BE2C (cell line): ENCODE measurements at regions not wholly inside any gene's neighbourhood (a gene's known extent, or its start where the extent isn't known, plus 50 kb on each side); places are given as distances from the start of the nearest gene placed in this dataset.

Source experiments
- DNase-seq: peaks from one replicate; pipeline ENCODE4 v3.0.0-alpha.2; 2020
- H3K27me3 ChIP-seq: fragments of 250-450 bp; sonication (Bioruptor Pico); 2 replicates; pipeline ENCODE4 v1.5.1; 2020; ENCODE audit warnings: mild to moderate bottlenecking
- H3K36me3 ChIP-seq: fragments of 250-450 bp; sonication (Bioruptor Pico); 2 replicates; pipeline ENCODE4 v1.5.1; 2020; ENCODE audit warnings: mild to moderate bottlenecking
- H3K4me1 ChIP-seq: fragments of 250-450 bp; sonication (Bioruptor Pico); 2 replicates; pipeline ENCODE4 v1.5.1; 2020
- H3K4me3 ChIP-seq: 2 replicates; pipeline ENCODE4 v1.5.1; 2011; ENCODE audit warnings: low read depth, low read length
- H3K9me3 ChIP-seq: fragments of 250-450 bp; sonication (Bioruptor Pico); 2 replicates; pipeline ENCODE4 v1.5.1; 2020
- TF ChIP-seq, protein P1 (sequence below): IDR thresholded peaks from 2 replicates; pipeline ENCODE4 v1.5.1; 2012; ENCODE audit warnings: mild to moderate bottlenecking, low read depth, low read length

GRCh38 chr3:1513662-1514061 is 420.8 kb downstream of the CNTN6 start:
- Histone ChIP-seq H3K4me1 (peaks cover 3% of the 10 kb centered on the region; the same call in 1 of the 2 replicates), H3K27me3 (no peaks in the 10 kb centered on the region), H3K9me3 (no peaks in the 10 kb centered on the region), H3K36me3 (no peaks in the 10 kb centered on the region), H3K4me3 (no peak overlapping the region)
- TF ChIP-seq, protein P1, sequence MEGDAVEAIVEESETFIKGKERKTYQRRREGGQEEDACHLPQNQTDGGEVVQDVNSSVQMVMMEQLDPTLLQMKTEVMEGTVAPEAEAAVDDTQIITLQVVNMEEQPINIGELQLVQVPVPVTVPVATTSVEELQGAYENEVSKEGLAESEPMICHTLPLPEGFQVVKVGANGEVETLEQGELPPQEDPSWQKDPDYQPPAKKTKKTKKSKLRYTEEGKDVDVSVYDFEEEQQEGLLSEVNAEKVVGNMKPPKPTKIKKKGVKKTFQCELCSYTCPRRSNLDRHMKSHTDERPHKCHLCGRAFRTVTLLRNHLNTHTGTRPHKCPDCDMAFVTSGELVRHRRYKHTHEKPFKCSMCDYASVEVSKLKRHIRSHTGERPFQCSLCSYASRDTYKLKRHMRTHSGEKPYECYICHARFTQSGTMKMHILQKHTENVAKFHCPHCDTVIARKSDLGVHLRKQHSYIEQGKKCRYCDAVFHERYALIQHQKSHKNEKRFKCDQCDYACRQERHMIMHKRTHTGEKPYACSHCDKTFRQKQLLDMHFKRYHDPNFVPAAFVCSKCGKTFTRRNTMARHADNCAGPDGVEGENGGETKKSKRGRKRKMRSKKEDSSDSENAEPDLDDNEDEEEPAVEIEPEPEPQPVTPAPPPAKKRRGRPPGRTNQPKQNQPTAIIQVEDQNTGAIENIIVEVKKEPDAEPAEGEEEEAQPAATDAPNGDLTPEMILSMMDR = no peak
- DNase-seq = no peak

DNA sequence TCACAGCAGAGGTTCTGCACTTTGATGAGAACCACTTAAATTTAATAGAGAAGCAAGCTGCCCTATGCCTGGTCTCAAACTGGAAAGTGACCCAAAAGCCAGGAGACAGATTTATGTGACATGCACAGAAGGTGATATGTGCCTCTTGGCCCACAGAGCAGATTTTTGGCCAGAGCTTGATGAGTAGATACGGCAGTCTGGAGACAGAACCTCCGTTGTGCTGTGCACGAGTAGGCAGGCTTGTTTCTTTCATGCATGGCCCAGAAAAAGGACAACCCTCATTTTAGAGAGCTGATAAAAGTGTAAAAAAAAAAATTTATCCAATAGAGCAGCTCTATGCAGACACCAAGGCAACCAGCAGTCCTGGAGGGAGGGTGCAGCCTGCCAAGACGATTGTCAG is 423.1 kb downstream of the CNTN6 start:
- Histone ChIP-seq H3K9me3 (no peaks in the 10 kb centered on the region), H3K36me3 (no peaks in the 10 kb centered on the region), H3K27me3 (no peaks in the 10 kb centered on the region), H3K4me3 (peak overlapping the region; percentile 46; the same call in 1 of the 2 replicates), H3K4me1 (peaks cover 3% of the 10 kb centered on the region; the same call in 1 of the 2 replicates)
- TF ChIP-seq, protein P1 = no peak
- DNase-seq = peak; percentile 58

GRCh38 chr3:1527786-1528185 is 435.0 kb downstream of the CNTN6 start:
- peak; percentile 44 for DNase-seq
- Histone ChIP-seq H3K9me3 (no peaks in the 10 kb centered on the region), H3K4me1 (peaks cover 3% of the 10 kb centered on the region; the same call in 1 of the 2 replicates), H3K27me3 (no peaks in the 10 kb centered on the region), H3K4me3 (no peak overlapping the region), H3K36me3 (no peaks in the 10 kb centered on the region)
- TF ChIP-seq, protein P1 = no peak

- DNase-seq = no peak
- Histone ChIP-seq H3K27me3 (no peaks in the 10 kb centered on the region), H3K36me3 (no peaks in the 10 kb centered on the region), H3K4me3 (no peak overlapping the region), H3K9me3 (no peaks in the 10 kb centered on the region), H3K4me1 (peaks cover 3% of the 10 kb centered on the region; the same call in 1 of the 2 replicates)
- TF ChIP-seq, protein P1 = no peak
Observed at GRCh38 chr3:1528621-1529020, 435.8 kb downstream of the CNTN6 start.

GRCh38 chr3:1529676-1530075 is 436.9 kb downstream of the CNTN6 start:
- no peak for DNase-seq
- TF ChIP-seq, protein P1 = no peak
- Histone ChIP-seq H3K9me3 (no peaks in the 10 kb centered on the region), H3K27me3 (no peaks in the 10 kb centered on the region), H3K4me1 (peaks cover 8% of the 10 kb centered on the region), H3K4me3 (no peak overlapping the region), H3K36me3 (no peaks in the 10 kb centered on the region)

- Histone ChIP-seq H3K4me3 (no peak overlapping the region), H3K9me3 (no peaks in the 10 kb centered on the region), H3K36me3 (no peaks in the 10 kb centered on the region), H3K27me3 (no peaks in the 10 kb centered on the region), H3K4me1 (peaks cover 8% of the 10 kb centered on the region)
- DNase-seq = no peak
- TF ChIP-seq, protein P1 = no peak
Observed at GRCh38 chr3:1531981-1532380, 439.2 kb downstream of the CNTN6 start.
